Cortex of kidney (tissue), 1 donor: ENCODE measurements at regions not wholly inside any gene's neighbourhood (a gene's known extent, or its start where the extent isn't known, plus 50 kb on each side); places are given as distances from the start of the nearest gene placed in this dataset.

Experiments
- DNase-seq: peaks from one replicate; lab custom pipeline; 2025; lab: John Stamatoyannopoulos, UW

DNA sequence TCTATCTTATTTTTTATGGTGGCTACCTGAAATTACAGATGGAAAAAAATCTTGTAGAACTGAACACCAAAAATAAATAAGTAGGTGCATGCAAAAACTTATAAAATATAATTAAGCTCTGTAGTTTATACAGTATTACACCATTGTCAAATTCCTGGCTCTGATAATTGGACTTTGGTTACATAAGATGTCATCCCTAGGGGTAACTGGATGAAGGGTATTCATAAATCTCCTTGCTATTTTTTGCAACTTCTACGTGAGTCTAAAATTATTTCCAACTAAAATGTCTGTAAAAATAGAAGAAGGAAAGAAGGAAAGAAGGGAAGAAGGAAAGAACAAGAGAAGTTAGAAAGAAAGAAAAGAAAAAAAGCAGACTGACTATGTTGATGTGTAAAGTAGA, 716.6 kb downstream of the BCL11B start:
- no peak for DNase-seq

DNA sequence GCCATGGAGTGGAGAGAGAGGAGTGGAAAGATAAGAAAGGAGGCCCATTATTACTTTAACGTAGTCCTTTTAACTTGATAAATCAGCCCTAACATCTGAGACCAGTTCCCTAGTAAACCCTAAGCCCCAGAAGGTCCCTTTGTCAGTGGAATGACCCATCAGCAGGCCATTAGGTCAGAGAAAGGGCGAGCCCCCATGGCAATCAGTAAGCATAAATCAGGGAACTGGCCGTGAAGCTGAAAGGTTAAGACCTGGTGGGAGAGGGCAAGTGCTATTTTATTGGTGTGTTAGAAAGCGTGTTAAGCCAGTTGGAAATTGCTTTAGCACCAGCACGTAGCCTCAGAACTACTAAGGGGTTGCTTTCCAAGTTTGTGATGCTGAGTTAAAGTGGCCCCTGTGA, 708.0 kb downstream of the BCL11B start:
- DNase-seq: no peak

DNA sequence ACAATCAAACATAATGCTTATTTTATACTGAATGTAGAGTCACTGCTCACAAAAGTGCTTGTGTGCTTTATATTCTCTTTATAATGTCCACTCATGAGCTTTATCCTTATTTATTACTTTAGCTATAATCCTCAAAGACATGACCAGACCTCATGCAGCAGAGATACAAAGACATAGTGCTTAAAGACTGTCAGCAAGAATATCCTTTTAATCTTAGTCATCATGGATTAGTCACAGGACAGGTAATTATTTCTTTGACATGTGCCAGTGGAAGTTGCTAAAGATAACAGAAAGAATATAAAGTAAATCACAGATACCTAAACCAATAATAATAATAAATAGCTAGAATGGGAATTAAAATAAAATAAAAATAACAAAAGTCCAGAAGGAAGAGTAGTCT, 707.5 kb downstream of the BCL11B start:
- no peak for DNase-seq

DNA sequence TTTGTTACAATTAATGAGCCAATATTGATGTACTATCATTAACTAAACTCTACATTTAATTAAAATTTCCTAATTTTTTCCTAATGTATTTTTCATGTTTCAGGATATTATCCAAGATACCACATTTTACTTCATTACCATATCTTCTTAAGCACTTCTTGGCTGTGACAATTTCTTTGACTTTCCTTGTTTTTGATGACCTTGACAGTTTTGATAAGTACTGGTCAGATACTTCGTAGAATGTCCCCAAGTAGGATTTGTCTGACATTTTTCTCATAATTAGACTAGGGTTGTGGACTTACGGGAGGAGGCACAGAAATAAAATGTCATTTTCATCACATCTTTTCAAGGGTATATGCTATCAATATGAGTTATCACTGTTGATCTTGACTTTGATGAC, 700.9 kb downstream of the BCL11B start:
- DNase-seq: no peak

DNA sequence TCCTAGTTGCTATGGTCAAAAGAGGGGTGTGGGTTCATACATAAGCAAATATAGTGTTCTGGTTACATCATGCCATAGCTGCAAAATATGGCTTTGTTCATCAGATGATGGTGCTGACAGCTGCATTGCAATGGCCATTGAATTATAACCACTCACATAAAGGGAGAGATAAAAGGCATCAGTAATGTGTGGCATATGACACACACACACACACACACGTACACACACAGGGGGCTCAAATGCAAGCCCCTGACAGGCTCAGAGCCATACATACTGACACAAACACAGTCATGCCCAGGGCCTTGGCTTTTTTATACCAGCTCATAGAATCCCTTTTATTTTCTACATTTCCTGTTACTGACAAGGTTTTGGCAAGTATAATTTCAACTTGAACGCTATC, 698.9 kb downstream of the BCL11B start:
- DNase-seq: no peak

DNA sequence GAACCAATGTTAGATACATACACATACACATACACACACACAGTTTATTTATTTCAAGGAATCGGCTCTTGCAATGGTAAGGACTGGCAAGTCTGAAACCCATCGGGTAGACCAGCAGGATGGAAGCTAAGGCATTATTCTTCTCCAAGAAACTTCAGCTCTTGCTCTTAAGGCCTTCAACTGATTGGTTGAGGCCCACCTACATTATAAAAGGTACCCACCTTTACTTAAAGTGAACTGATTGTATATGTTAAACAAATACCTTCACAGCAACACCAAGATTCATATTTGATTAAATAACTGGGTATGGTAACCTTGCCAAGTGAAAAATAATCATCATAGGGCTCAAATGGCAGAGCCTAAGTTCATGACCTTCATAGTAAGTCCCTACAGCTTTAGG, 695.5 kb downstream of the BCL11B start:
- no peak for DNase-seq

DNA sequence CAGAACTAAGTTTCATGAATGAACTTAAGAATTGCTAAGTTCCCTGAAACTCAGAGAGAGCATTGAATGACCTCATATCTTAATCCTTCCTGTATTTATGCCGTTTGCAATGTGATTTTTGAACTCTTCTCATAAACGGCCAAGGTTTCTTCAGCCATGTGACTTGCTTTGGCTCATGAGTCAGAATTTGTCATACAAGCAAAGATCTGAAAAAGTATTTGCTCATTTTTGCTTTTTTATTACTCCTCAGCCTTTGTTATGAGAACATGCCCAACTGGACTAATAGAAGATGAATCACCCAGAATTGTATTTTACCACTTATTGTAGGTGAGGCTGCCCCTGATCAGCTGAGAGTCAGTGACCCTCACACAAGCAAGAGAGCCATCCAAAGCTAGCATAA, 693.8 kb downstream of the BCL11B start:
- DNase-seq: no peak

DNA sequence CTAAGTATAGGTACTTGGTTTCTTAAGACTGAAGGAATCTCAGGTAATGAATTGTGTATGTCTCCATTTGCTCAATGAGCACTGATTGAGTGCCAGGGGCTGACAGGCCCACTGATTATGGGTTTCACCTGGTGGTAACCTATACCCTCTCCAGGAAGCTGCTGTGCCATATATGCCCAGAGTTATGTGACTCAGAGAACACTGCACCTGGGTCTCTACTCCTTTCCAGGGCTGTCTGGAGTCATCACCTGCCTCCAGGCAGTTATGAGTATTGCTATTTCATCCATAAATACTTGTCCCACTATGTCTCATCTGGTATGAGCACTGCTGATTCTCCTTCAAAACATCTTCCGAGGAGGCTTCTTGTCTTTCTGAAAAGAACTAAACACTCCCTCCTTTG, 692.9 kb downstream of the BCL11B start:
- no peak for DNase-seq

DNA sequence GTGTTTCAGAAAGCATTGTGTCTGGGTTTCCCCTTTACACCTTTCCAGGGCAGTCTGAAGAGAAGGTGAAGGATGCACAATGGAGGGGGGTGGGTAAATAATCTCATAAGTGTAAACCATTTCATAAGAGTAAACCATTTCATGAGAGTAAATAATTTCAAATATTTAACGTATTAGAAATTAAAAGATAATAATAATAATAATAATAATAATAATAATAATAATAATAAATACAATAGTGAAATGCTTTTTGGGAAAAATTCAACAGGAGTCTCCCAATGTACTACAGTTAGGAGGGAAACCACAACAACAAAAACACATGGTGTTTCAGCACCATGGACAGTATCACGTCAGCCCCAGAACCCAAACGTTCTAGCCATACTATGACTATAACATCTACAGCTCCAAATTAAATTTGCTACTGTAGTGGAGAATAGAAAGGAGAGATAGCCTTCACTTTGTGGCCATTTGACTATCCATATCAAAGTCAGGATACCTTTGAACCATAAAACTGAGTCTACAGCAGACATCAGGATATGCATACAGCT, 691.8 kb downstream of the BCL11B start:
- DNase-seq: no peak

DNA sequence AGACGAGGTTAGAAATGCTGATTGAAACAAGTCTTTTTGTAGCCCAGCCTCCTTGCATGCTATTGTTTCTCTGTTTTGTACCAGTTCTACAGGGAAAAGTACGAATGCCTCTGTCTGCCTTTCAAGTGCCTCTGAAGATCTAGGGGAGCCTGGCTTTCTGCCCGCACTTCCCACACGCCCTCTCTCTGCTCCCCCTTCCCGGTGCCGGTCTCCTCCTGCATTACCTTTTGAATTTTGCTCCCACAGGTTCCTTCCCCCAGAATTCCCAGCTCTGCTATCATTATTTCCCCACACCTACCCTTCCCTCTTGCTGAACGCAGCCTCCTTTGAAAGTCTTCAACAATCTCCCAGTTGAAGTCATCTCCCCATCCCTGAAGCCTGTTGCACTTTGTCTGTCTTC, 689.7 kb downstream of the BCL11B start:
- no peak for DNase-seq

DNA sequence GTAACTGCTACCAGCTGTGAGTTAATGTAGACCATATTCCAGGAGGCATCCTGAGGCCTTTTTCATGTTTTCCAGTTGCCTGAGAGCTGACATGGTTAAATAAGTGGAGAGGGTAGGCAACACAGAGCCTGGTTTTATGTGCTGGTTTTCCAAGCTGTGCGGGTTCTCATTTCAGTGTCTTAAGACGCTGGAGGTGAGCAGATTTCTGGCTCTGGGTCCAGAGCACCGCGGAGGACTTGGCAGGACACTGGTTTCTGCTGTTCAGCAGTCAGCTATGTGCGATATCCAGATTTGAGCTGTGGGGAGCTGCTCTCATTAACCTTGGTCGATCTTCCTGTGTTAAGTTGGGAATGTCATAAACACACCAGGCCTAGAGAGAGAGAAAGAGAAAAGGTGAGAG, 680.8 kb downstream of the BCL11B start:
- no peak for DNase-seq

DNA sequence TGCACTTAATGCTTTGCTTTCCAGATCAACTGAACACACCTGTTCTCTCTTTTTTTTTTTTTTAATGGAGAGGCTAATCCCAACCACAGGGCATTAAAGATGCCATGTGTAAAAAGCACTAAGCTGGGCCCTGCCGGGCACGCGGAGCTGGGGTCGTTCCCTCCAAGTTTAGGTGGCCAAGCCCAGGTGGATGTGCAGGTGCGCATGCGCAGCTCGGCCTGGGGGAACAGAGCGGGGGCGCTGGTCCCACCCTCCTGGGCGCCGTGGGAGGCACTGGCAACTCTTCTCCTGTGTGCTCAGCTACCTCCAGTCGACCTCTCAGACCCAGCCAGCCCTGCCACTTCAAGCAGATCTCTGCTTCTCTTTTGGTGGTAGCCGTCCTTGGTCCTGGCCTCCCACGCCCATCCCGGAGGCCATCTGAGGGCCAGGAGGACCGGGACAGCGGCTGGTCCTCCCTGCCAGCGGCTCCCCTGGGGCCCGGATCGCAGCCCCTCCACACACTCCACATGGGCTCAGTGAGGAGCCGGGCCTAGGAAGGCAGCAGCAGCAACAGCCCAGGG, 679.3 kb downstream of the BCL11B start:
- no peak for DNase-seq

DNA sequence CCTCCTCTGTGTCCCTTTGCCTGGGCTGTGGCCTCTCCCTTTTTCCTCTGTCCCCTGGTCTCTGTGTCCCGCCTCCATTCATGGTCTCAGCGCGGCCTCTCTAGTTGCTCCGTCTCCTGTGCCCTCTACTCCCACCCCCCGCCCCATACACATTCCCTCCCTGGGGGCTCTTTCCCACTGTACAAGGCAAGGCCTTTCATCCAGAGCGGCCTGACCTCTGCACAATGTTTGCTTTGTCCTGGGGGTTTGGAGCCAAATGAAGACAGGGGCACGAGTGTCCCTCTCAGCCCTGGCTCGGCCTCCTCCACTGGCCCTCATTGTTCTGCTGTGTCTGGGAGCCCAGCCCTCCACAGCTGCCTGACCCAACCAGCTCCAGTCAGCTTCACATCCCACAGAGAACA, 678.6 kb downstream of the BCL11B start:
- DNase-seq: no peak

DNA sequence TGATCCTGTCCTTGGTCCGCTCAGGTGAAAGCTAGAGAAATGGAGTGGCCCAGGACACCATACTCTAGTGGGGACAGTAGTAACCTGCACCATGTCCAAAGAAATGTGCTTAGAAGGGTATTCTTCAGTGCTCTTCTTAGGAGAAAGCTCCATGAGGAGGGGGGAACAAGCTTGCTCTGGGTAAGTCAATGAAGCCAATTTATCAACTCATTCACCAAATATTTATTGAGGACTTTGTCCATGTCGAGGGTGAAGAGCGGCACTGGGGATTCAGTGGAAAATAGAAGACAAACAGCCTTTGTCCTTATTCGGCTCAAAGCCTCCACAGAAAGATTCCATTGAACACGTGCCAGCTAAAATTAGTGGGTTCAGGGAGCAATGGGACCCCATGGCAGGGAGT, 677.8 kb downstream of the BCL11B start:
- no peak for DNase-seq

DNA sequence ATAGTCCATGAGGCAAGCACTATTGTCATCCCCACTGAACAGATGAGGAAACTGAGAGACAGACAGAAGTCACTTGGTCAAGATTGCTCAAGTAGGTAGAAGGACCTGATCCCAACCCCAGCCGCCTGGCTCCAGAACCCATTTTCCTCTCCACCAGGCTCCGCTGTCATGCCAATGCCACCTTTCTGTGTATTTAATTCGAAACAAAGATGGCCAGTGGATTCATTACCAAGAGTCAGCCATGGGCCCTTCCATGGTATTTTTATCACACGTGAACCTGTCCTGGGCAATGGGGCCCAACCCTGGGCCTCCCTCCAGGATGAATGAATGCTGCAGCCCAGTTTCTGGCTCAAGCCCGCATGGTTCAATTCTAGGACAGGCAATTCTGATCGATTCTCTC, 673.4 kb downstream of the BCL11B start:
- no peak for DNase-seq

DNA sequence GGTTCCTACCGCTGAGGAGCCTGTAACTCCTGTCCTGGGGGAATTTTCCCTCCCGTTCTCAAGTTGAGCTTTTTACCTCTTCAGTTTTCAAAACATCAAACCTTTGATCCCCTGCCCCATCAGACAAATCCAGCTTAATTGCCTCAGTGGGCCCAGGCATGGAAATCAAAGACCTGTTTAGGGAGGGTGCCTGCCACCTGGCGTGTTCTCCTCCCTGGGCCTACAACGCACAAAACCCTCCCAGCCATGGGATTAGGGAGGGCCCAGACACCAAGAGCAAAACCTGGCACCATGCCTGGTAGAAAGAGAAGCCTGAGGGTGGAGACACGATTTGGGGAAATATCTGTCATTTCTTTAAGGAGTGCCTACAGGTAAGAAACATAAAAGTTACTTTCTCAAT, 672.9 kb downstream of the BCL11B start:
- DNase-seq: no peak

DNA sequence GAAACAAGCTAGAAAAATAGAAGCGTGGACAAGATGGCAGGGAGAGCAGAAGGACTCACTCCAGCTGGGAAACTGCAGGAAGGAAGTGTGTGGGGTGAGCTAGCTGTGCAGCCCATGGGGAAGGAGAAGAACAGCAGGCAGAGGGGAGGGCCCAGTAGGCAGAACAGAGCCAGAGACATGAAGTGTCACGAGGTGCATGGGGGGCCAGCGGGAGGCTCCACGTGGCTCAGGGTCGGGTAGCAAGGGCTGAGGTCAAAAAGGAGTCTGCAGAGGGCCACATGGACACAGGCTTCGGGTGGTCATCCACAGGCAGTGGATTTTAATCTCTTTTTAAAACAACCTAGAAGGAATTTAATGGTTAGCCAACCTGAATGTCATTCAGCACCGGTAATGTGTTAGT, 669.0 kb downstream of the BCL11B start:
- DNase-seq: no peak

DNA sequence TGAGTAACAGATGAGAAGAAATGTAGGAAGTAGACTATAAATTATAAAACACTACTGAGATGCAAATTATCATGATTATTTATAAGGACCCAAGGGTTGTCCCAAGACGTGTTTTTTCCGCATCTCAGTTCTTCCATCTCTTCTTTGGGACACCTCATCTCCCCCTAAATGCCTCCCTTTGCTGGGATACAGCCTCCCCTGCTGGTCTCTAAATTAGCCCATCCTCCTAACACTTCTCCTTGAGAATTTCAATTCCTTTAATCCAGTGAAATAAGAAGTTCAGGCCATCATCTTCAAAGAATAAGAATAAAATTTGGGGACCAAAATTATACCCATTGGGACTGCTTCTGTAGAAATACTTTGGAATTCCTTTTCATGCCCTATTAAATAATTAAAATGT, 667.0 kb downstream of the BCL11B start:
- no peak for DNase-seq

DNA sequence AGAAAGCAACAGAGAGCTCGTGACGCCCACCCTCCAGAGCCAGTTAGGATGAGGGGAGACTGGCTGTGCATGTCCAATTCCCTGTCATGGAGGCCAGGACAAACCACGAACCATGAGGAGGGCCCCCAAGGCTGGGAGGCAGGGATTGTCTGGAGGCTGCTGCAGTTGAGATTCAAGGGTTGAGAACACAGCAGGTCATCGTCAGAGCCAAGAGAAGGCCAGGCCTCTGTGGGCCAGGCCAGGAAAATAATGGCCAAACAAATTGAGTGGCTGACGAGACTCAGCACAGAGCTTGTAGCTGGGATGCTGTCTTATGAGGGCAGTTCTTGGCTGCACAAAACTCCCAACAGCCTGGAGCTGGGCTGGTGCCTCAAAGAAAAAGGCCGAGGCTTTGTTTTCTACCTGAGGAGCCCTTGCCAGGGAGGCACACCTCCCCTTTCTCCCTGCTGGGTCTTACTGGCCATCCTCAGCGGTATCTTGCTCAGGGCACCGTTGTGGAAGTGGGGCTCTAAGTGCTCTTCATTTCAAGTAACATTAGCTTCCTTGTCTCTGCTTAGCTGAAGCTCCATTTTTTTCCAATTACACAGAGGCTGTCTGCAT, 665.9 kb downstream of the BCL11B start:
- DNase-seq: no peak

DNA sequence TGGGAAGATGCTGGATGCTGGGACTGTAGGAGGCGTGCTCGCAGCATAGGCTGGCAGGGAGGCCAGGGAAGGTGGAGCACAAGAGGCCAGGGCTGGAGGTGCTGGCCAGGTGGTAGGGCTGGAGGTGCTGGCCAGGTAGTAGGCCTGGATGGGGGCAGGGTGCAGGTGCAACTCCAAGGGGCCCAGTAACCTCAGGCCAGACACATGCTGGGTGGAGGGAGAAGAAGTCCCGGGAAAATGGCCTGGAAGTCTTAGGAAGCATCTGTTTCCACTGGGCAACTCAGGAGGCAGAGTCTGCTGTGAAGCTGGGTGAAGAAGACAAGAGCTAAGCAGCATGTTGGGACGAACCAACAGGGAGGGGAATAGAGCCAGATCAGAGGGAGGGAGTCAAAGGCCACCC, 665.2 kb downstream of the BCL11B start:
- DNase-seq: no peak

DNA sequence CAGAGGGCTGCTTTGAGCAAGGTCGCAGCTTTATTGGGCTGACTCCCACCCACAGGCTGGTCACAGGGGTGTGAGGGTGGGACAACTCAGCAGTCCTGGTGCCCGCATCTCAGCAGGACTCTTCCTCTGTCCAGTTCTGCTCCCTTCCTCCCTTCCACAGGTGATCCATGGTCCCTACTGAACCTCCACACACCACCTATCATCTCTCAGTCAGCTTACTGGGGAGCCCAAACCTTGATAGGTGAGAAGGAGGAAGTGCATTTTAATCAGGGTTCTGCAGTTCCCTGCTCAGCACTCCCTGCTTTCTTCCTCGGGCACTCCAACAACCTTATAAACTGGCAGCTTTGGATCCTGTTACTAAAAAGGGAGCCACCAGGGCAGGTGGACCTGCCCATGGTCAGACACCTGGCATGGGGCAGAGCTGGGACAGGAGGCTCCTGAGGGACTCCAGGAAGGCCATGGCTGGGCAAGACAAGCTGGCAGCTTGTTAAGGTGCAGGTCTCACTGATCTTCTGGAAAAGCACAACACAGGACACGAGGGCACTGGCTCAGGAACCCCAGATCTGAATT, 664.6 kb downstream of the BCL11B start:
- no peak for DNase-seq

DNA sequence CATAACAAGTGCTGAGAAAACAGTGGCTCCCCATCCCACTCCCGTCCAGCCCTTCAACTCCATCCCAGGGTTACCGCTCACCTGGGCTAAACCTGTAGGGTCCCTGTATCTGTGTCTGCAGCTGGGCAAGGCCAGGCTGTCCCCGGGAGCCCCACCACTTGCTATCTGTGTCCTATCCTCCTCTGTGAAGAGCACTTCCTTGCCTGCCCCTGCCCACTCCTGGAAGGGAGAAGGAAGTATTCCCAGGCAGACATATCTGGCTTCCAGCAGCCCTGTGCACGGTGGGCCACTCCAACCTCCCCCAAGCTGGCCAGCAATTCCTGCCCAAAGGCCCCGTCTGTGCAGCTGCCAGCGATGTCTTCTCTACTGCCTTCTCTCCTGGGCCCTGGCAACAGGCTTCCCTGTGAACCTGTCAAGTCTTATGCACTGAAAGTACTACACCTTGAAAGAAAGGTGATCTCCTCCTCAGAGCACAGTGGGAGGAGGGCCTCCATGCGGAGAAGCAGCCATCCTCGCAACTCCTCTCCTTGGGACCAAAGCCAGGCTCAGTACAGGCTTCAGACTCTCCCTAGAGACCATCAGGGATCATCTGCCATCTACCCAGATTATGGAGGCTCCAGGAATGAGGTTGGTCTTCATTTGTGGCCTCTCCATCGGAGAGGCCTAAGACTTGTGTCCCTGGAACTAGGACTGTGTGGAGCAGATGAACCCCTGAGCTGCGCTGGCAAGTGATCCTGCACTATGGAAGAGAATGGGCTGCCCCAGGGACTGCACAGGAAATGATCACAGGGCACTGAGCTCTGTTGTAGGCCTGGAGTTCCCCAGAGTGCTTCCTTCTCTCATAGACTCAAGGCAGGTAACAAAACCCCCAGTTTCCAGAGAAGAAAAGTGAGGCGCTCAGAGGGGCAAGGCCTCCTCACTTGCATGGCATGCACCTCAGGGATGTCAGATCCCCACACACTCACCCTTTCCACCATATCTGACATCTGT, 663.6 kb downstream of the BCL11B start:
- no peak for DNase-seq
